Subcutaneous abdominal adipose tissue (tissue), 5 donors: ENCODE measurements at regions not wholly inside any gene's neighbourhood (a gene's known extent, or its start where the extent isn't known, plus 50 kb on each side); places are given as distances from the start of the nearest gene placed in this dataset.

ENCODE experiments used
- H3K27ac ChIP-seq: one replicate; pipeline ENCODE4 v1.7.0; 2013; ENCODE audit warnings: low read depth, mild to moderate bottlenecking, inconsistent platforms, low read length, moderate library complexity
- H3K27me3 ChIP-seq, 5 donors: one replicate each; pipeline ENCODE4 v1.7.0; 2013; ENCODE audit warnings: low read length in 5 of 5, inconsistent platforms in 1 of 5; ENCODE audit not compliant: control insufficient read depth in 5 of 5, insufficient read depth in 4 of 5
- H3K36me3 ChIP-seq, 5 donors: one replicate each; pipeline ENCODE4 v1.7.0; 2013; ENCODE audit warnings: low read length in 5 of 5; ENCODE audit not compliant: control insufficient read depth in 5 of 5, insufficient read depth in 5 of 5
- H3K4me1 ChIP-seq, 5 donors: one replicate each; pipeline ENCODE4 v1.7.0; 2013; ENCODE audit warnings: low read length in 5 of 5, mild to moderate bottlenecking in 3 of 5, moderate library complexity in 1 of 5; ENCODE audit not compliant: control insufficient read depth in 5 of 5, insufficient read depth in 5 of 5
- H3K4me3 ChIP-seq, 5 donors: one replicate each; pipeline ENCODE4 v1.7.0; 2013; ENCODE audit warnings: low read length in 5 of 5, low read depth in 1 of 5
- H3K9ac ChIP-seq, 5 donors: one replicate each; pipeline ENCODE4 v1.7.0; 2013; ENCODE audit warnings: low read length in 5 of 5, mild to moderate bottlenecking in 4 of 5, moderate library complexity in 3 of 5
- H3K9me3 ChIP-seq, 5 donors: one replicate each; pipeline ENCODE4 v1.7.0; 2013; ENCODE audit warnings: low read length in 5 of 5; ENCODE audit not compliant: control insufficient read depth in 5 of 5
- donor health status: healthy.
- donor health status: healthy.
- donor health status: healthy.
- donor health status: healthy.
- donor health status: healthy.

DNA sequence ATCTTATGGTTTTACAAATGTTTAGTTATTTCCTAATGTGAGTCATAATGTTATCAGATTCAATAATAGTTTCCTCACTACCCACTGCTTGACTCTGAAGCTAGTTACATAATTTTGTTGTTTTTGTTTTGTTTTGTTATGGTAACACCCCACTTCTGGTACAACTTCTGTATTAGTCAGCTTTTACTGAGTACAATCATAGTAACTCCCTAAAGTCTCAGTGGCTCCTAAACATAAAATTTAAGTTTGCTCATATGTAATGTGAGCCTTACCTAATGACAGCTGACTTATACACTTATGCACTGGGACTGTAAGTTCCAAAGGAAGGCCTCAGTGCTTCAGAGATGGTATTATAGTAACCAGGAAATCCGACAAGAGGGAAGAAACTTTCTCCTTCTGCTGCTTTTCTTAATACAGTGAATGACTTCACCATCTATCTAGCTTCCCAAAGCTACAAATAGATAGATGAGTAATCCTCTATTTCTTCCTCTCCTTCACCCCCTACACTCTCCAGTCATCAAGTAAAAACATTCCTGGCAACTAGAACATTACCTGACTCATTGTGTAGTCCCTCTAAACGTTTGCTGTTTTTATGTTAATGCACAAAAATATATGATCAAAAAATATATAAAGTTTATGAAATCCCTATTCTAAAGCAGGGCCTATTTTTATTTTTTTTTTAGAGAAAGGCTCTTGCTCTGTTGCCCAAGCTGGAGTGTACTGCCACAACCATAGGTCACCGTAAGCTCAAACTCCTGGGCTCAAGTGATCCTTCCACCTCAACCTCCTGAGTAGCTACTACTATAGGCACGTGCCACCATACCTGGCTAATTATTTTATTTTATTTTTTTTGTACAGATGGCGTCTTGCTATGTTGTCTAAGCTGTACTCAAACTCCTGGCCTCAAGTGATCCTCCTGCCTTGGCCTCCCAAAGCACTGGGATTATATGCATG, 563.0 kb downstream of the SOX6 start:
- H3K27ac ChIP-seq: no peak overlapping the region
- no peaks in the 10 kb centered on the region for H3K36me3 ChIP-seq
- no peak overlapping the region for H3K9ac ChIP-seq
- no peaks in the 10 kb centered on the region for H3K4me1 ChIP-seq
- no peak overlapping the region for H3K4me3 ChIP-seq
- peaks cover 0 to 6% (median 4%) of the 10 kb centered on the region in 5 donors for H3K9me3 ChIP-seq
- H3K27me3 ChIP-seq: no peaks in the 10 kb centered on the region

DNA sequence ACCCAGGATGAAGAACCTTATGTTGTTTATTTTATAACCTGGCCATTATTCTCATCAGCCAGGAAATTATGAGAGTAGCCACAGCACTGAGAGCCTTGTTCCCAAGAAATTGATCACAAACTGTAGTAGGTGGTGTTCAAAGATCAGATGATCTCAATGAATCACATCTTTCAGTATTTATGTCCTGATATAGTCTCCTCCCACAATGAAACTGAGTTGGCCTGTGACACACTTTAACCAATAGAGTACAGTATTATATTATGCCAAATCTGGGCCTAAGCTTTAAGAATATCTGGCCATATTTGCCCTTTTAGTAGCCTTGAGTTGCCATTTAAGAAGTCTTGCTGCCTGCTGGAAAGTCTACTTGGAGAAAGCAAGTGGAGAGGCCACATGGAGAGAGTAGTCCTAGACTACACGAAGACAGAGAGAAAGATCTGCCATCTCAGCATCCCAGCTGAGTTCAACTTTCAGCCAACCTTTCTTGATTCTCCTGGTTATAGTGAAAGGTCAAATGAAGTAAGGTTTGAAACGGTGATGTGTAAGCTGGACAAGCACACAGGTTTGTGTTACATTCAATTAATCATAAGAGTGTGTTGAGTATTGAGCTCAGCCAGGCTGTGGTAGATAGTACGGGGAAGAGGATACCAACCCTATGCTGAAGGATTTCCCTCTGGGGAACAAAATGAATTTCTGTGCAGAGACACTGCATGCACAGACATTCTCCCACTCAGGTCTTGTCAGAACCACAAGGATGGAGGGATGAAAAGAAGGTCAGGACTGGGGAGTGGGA, 561.8 kb downstream of the SOX6 start:
- no peaks in the 10 kb centered on the region for H3K4me1 ChIP-seq
- H3K36me3 ChIP-seq: no peaks in the 10 kb centered on the region
- no peak overlapping the region for H3K4me3 ChIP-seq
- H3K9me3 ChIP-seq: peaks cover 0 to 6% (median 4%) of the 10 kb centered on the region in 5 donors
- no peak overlapping the region for H3K9ac ChIP-seq
- no peak overlapping the region for H3K27ac ChIP-seq
- H3K27me3 ChIP-seq: no peaks in the 10 kb centered on the region

DNA sequence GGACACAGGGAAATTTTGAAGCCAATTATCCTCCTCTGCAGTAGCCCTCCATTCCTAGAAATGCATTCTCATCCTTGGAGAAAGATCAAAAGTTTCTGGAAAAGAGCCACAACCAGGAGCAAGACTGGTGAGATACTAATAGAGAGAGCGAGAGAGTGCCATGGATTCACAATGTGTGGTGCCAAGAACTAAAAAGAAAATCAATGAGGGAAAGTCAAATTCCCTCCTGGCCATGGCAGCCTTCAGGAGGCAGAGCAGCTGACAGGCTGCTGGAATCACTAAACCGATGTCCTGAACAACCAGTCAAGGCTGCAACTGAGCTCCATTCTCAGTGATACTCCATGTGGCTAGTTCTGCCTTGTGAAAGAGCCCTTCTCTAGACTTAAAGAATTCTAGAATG, 561.0 kb downstream of the SOX6 start:
- peaks cover 0 to 6% (median 4%) of the 10 kb centered on the region in 5 donors for H3K9me3 ChIP-seq
- H3K4me3 ChIP-seq: no peak overlapping the region
- H3K4me1 ChIP-seq: no peaks in the 10 kb centered on the region
- H3K9ac ChIP-seq: no peak overlapping the region
- H3K27ac ChIP-seq: no peak overlapping the region
- no peaks in the 10 kb centered on the region for H3K27me3 ChIP-seq
- H3K36me3 ChIP-seq: no peaks in the 10 kb centered on the region

DNA sequence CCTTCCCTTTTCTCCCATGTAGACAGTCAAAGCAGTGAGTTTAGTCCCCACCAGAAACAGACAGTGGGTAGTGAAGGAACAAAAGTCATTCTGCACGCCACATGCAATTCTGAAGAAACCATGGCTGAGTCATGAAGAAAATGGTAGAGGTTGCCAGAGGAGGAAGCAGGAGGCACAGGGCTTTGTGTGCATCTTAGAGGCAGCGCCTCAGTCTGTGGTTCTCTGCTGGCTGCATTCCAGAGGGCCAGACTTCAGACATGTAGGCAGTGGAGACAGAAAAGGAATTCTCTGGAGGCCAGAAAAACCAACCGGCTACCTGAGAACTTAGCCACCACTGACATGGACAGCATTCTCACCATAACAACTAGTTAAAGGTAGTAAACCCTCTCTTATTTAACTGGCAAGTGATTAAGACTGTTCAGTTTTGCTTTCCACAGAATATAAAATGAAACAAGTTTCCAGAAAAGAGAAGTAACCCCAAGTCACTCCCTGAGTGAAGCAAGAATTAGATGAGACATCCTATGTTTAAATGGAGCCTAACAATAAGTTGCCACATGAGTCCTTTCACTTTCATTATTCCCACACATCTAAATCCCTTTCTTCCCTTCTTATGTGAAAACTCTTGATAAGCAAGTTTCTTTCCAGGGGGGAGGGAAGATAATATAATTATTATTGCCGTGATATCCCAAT, 556.1 kb downstream of the SOX6 start:
- H3K27ac ChIP-seq: peak overlapping the region; percentile 37
- peak overlapping the region in 1 of 5 donors; percentile 13 for H3K4me3 ChIP-seq

DNA sequence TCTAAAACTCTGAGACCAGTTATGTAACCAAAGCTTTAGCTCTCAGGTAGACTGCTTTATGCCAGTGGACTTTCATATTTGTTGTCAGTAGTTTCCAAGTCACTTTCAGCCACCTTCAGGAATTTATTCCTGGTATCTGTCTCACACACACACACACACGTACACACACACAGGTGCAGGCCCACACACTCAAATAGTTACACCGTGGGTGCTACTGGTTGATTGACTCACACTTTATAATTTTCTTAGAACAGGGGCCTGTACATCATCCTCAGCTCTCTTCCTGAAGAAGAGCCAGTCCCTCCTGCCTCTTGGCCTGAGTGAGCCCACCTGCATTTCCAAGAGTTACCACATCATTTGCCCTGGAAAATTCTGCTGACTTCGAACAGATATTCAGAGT, 555.2 kb downstream of the SOX6 start:
- Histone ChIP-seq H3K27me3 (no peaks in the 10 kb centered on the region), H3K4me1 (peaks cover 0 to 2% (median 0%) of the 10 kb centered on the region in 5 donors), H3K9ac (no peak overlapping the region), H3K27ac (no peak overlapping the region), H3K9me3 (no peaks in the 10 kb centered on the region), H3K36me3 (no peaks in the 10 kb centered on the region), H3K4me3 (no peak overlapping the region)

More for the DNA sequence above, 556.1 kb downstream of the SOX6 start:
- Histone ChIP-seq H3K9ac (no peak overlapping the region), H3K27me3 (no peaks in the 10 kb centered on the region), H3K4me1 (peaks cover 0 to 2% (median 0%) of the 10 kb centered on the region in 5 donors), H3K9me3 (no peaks in the 10 kb centered on the region), H3K36me3 (no peaks in the 10 kb centered on the region)

DNA sequence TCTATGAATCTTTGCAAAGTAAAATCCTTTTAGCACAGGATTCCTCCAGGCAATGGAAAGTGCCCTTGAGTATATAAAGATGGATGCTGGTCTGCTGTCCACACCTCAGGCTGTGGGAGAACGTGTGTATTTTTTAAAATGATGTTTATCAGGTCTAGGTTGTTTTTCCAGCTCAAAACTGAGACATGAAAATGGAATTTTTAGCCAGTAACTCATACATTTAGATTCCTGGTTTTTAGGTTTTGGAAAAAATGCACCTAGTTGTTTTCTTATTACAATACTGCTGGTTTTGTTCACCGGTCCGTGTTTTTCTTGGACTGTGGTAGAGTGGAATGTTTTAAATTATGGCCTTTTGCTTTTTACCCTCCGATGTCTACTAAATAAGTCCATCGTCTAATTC, 554.7 kb downstream of the SOX6 start:
- Histone ChIP-seq H3K4me3 (no peak overlapping the region), H3K9me3 (no peaks in the 10 kb centered on the region), H3K4me1 (peaks cover 0 to 2% (median 0%) of the 10 kb centered on the region in 5 donors)

DNA sequence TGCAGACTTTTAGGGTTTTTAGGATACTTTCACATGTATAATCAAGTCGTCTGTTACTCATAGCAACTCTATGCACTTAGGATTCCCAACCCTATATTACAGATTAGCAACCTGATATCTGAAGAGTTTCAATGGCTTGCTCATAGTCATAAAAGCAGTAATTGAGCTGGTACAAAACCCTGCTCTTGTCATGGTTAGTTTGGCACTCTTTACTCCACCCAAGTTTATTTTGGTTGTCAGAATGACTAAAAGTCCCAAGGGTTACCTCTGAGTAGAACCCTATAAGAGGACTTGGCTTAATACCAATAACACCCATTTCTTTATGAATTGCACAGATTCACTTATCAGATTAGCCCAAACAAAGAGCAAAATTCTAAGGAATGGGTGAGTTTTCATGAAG, 550.6 kb downstream of the SOX6 start:
- no peak overlapping the region for H3K27ac ChIP-seq
- peaks cover 0 to 3% (median 0%) of the 10 kb centered on the region in 5 donors for H3K27me3 ChIP-seq
- H3K36me3 ChIP-seq: no peaks in the 10 kb centered on the region
- no peak overlapping the region for H3K9ac ChIP-seq
- H3K9me3 ChIP-seq: no peaks in the 10 kb centered on the region
- peaks cover 0 to under 1% (median 0%) of the 10 kb centered on the region in 5 donors for H3K4me1 ChIP-seq
- no peak overlapping the region for H3K4me3 ChIP-seq

More for the DNA sequence above, 554.7 kb downstream of the SOX6 start:
- Histone ChIP-seq H3K27me3 (no peaks in the 10 kb centered on the region), H3K36me3 (no peaks in the 10 kb centered on the region), H3K27ac (no peak overlapping the region), H3K9ac (no peak overlapping the region)

DNA sequence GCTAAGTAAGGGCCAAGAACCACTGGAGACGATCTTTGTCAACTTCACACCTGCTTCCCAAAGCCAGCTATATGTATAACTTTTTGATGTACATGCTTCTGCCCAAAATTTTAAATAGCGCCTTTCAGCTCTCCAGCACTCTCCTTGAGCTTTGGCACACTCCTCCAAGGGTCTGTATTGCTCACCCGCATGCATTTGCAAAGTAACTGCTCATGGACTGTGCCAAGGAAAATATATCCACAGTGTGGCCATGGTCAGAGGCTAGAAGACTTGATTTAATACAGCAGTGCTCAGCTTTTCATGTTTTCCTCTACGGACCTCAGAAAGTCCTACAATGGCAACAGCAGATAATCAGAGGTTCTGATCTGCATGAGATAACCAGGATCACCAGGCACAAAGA, 550.1 kb downstream of the SOX6 start:
- Histone ChIP-seq H3K36me3 (no peaks in the 10 kb centered on the region), H3K4me3 (no peak overlapping the region), H3K27ac (no peak overlapping the region), H3K9me3 (no peaks in the 10 kb centered on the region), H3K4me1 (no peaks in the 10 kb centered on the region), H3K27me3 (peaks cover 0 to 3% (median 0%) of the 10 kb centered on the region in 5 donors), H3K9ac (no peak overlapping the region)

DNA sequence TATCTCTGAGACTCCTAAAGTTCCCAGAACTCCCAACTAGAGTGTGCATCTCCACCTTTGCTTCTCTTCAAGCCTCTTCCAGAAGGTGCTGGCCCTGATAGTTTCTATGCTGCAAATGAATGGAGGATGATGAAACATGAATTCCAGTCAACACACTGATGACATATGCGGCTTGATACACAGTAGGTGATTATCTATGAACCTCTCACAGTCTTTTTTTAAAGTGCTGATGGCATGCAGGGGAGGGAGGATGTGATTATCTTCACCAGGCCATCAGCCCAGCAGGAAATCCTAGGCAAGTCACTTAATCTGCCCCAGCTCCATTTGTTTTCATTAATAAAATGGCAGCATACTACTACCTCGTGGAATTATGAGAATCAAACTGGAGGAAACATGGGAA, 548.5 kb downstream of the SOX6 start:
- H3K9me3 ChIP-seq: no peaks in the 10 kb centered on the region
- no peak overlapping the region for H3K27ac ChIP-seq
- H3K36me3 ChIP-seq: no peaks in the 10 kb centered on the region
- no peaks in the 10 kb centered on the region for H3K4me1 ChIP-seq
- no peak overlapping the region for H3K4me3 ChIP-seq
- H3K9ac ChIP-seq: no peak overlapping the region
- H3K27me3 ChIP-seq: peaks cover 0 to 3% (median 0%) of the 10 kb centered on the region in 5 donors
